GM21576 (cell line): ENCODE measurements at regions not wholly inside any gene's neighbourhood (a gene's known extent, or its start where the extent isn't known, plus 50 kb on each side); places are given as distances from the start of the nearest gene placed in this dataset.

Experiments used
- ATAC-seq: cut with Tn5 transposase; IDR thresholded peaks from one replicate; pipeline ENCODE4 v1.9.1; 2021; ENCODE audit warnings: mild to moderate bottlenecking, moderate library complexity; ENCODE audit not compliant: unreplicated experiment

- ATAC-seq: no peak
These were observed 65.8 kb downstream of the ETAA1 start for GRCh38 chr2:67462738-67463496.

- ATAC-seq: no peak
These were observed 66.7 kb downstream of the ETAA1 start for GRCh38 chr2:67463810-67464209.

GRCh38 chr2:67465623-67466022, 68.5 kb downstream of the ETAA1 start:
- no peak for ATAC-seq

GRCh38 chr2:67466734-67467133, 69.6 kb downstream of the ETAA1 start:
- ATAC-seq: no peak

- ATAC-seq: no peak
These were observed 74.5 kb downstream of the ETAA1 start for GRCh38 chr2:67471681-67472080.

GRCh38 chr2:67476809-67477790, 80.0 kb downstream of the ETAA1 start:
- no peak for ATAC-seq

GRCh38 chr2:67479261-67479660, 82.1 kb downstream of the ETAA1 start:
- ATAC-seq: no peak

- ATAC-seq: no peak
These were observed 88.3 kb downstream of the ETAA1 start for GRCh38 chr2:67485431-67485830.

- no peak for ATAC-seq
These were observed 89.1 kb downstream of the ETAA1 start for GRCh38 chr2:67486041-67486796.

- no peak for ATAC-seq
These were observed 90.9 kb downstream of the ETAA1 start for GRCh38 chr2:67487993-67488392.

- ATAC-seq: no peak
These were observed 92.3 kb downstream of the ETAA1 start for GRCh38 chr2:67489396-67489795.

- ATAC-seq: no peak
These were observed 101.8 kb downstream of the ETAA1 start for GRCh38 chr2:67498931-67499330.

- no peak for ATAC-seq
These were observed 102.9 kb downstream of the ETAA1 start for GRCh38 chr2:67499989-67500388.

- ATAC-seq: no peak
These were observed 103.4 kb downstream of the ETAA1 start for GRCh38 chr2:67500541-67500940.

GRCh38 chr2:67502346-67503065, 105.4 kb downstream of the ETAA1 start:
- ATAC-seq: no peak

GRCh38 chr2:67503066-67503795, 106.1 kb downstream of the ETAA1 start:
- ATAC-seq: no peak

- no peak for ATAC-seq
These were observed 113.6 kb downstream of the ETAA1 start for GRCh38 chr2:67510745-67511144.

- ATAC-seq: no peak
These were observed 117.4 kb downstream of the ETAA1 start for GRCh38 chr2:67514515-67514914.

GRCh38 chr2:67515056-67515455, 117.9 kb downstream of the ETAA1 start:
- ATAC-seq: no peak

- ATAC-seq: no peak
These were observed 118.4 kb downstream of the ETAA1 start for GRCh38 chr2:67515538-67515937.
